Right atrium auricular region (tissue), 2 donors: ENCODE measurements at regions not wholly inside any gene's neighbourhood (a gene's known extent, or its start where the extent isn't known, plus 50 kb on each side); places are given as distances from the start of the nearest gene placed in this dataset.
"Not testable (repeated sequence)": the region's sequence is repeated elsewhere in the genome, so short reads cannot be mapped to it uniquely, and the experiment has no call there.

Source experiments
- DNase-seq: peaks from one replicate; pipeline ENCODE4 v3.0.0-alpha.2; 2019; ENCODE audit warnings: low spot score
- H3K27ac ChIP-seq, 2 donors: fragments of 200-600 bp; sonication (generic); 1 replicate in 1 of 2; 2 replicates in 1 of 2; pipeline ENCODE4 v1.5.1; 2016 to 2019
- H3K27me3 ChIP-seq, 2 donors: fragments of 200-600 bp; sonication (generic); one replicate each; pipeline versions ENCODE4 v1.5.1 to v1.6.0; 2017 to 2019
- H3K36me3 ChIP-seq: fragments of 200-600 bp; sonication (generic); one replicate; pipeline ENCODE4 v1.5.1; 2016
- H3K4me1 ChIP-seq, 2 donors: fragments of 200-600 bp; sonication (generic); one replicate each; pipeline versions ENCODE4 v1.5.1 to v1.6.0; 2017 to 2019
- H3K4me3 ChIP-seq, 2 donors: fragments of 200-600 bp; sonication (generic); 1 replicate in 1 of 2; 2 replicates in 1 of 2; pipeline ENCODE4 v1.5.1; 2017 to 2019; ENCODE audit warnings: mild to moderate bottlenecking in 1 of 2, moderate library complexity in 1 of 2
- H3K9me3 ChIP-seq, 2 donors: fragments of 200-600 bp; sonication (generic); one replicate each; pipeline ENCODE4 v1.5.1; 2019
- CTCF ChIP-seq, 2 donors: fragments of 200-600 bp; sonication (generic); IDR thresholded peaks; one replicate each; pipeline ENCODE4 v1.5.1; 2019; ENCODE audit warnings: antibody characterized with exemption in 2 of 2

- DNase-seq: no peak
- TF ChIP-seq CTCF (IDR thresholded peaks at IDR 0.05): no peak
- H3K4me3 ChIP-seq: no peak overlapping the region
- H3K4me1 ChIP-seq: no peaks in the 10 kb centered on the region
- H3K9me3 ChIP-seq: no peaks in the 10 kb centered on the region
- no peaks in the 10 kb centered on the region for H3K27me3 ChIP-seq
- H3K27ac ChIP-seq: no peak overlapping the region
- no peaks in the 10 kb centered on the region for H3K36me3 ChIP-seq
These were observed 547.4 kb downstream of the ZWINT start for GRCh38 chr10:55813451-55814170.

GRCh38 chr10:55803055-55803454 is 558.0 kb downstream of the ZWINT start:
- no peaks in the 10 kb centered on the region for H3K4me1 ChIP-seq
- no peaks in the 10 kb centered on the region for H3K27me3 ChIP-seq
- DNase-seq: no peak
- H3K36me3 ChIP-seq: no peaks in the 10 kb centered on the region
- no peak for TF ChIP-seq CTCF (IDR thresholded peaks at IDR 0.05)
- H3K27ac ChIP-seq: no peak overlapping the region
- peaks cover 0 to 10% of the 10 kb centered on the region in 2 donors for H3K9me3 ChIP-seq
- no peak overlapping the region for H3K4me3 ChIP-seq

- no peak for DNase-seq
- Histone ChIP-seq H3K27me3 (no peaks in the 10 kb centered on the region), H3K4me3 (no peak overlapping the region), H3K4me1 (no peaks in the 10 kb centered on the region), H3K27ac (no peak overlapping the region), H3K9me3 (peaks cover 0 to 10% of the 10 kb centered on the region in 2 donors), H3K36me3 (no peaks in the 10 kb centered on the region)
- no peak for TF ChIP-seq CTCF (IDR thresholded peaks at IDR 0.05)
These were observed 559.8 kb downstream of the ZWINT start for GRCh38 chr10:55801353-55801661.

- Histone ChIP-seq H3K9me3 (peaks cover 0 to 10% of the 10 kb centered on the region in 2 donors), H3K4me1 (no peaks in the 10 kb centered on the region), H3K27me3 (no peaks in the 10 kb centered on the region), H3K27ac (no peak overlapping the region), H3K36me3 (no peaks in the 10 kb centered on the region), H3K4me3 (no peak overlapping the region)
- DNase-seq: no peak
- TF ChIP-seq CTCF (IDR thresholded peaks at IDR 0.05): no peak
These were observed 560.3 kb downstream of the ZWINT start for GRCh38 chr10:55800602-55801352.

- no peaks in the 10 kb centered on the region for H3K9me3 ChIP-seq
- no peak overlapping the region for H3K4me3 ChIP-seq
- no peak overlapping the region for H3K27ac ChIP-seq
- TF ChIP-seq CTCF (IDR thresholded peaks at IDR 0.05): no peak
- DNase-seq: no peak
- no peaks in the 10 kb centered on the region for H3K4me1 ChIP-seq
- no peaks in the 10 kb centered on the region for H3K27me3 ChIP-seq
- H3K36me3 ChIP-seq: no peaks in the 10 kb centered on the region
These were observed 568.0 kb downstream of the ZWINT start for GRCh38 chr10:55793024-55793423.

GRCh38 chr10:55790276-55790675 is 570.8 kb downstream of the ZWINT start:
- H3K9me3 ChIP-seq, DNase-seq, H3K36me3 ChIP-seq, H3K4me3 ChIP-seq, H3K27ac ChIP-seq, H3K4me1 ChIP-seq, H3K27me3 ChIP-seq: not testable (repeated sequence)
